ENCODE measurements at regions not wholly inside any gene's neighbourhood (a gene's known extent, or its start where the extent isn't known, plus 50 kb on each side); places are given as distances from the start of the nearest gene placed in this dataset.

DNA sequence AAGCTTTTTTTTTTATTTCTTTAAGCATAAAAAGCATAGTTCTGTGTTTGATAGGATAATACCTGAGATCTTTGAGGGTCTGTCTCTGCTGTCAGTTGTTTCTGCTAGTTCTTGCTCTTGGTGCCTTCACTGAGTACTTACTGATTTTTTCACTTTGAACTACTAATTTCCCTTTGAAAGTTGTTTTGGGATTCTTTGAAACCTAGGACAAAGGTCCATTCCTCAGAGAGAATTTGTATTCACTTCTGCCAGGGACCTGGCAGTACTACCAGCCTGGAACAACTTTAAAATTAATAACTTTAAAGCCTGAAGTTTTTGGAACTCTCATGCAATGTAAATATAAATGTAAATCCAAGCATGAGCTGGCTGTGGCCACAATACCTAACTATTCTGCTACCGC, 190.1 kb downstream of the TM2D1 start:
- Histone ChIP-seq H3K27me3 (ENCODE audit: insufficient read depth, low read depth, severe bottlenecking) (no peaks in the 10 kb centered on the region), H3K4me3 (ENCODE audit: low read depth, low read length) (no peak overlapping the region), H3K27ac (no peak overlapping the region), H3K36me3 (no peaks in the 10 kb centered on the region), H3K9me3 (ENCODE audit: severe bottlenecking) (no peaks in the 10 kb centered on the region)
- TF ChIP-seq, protein P1, sequence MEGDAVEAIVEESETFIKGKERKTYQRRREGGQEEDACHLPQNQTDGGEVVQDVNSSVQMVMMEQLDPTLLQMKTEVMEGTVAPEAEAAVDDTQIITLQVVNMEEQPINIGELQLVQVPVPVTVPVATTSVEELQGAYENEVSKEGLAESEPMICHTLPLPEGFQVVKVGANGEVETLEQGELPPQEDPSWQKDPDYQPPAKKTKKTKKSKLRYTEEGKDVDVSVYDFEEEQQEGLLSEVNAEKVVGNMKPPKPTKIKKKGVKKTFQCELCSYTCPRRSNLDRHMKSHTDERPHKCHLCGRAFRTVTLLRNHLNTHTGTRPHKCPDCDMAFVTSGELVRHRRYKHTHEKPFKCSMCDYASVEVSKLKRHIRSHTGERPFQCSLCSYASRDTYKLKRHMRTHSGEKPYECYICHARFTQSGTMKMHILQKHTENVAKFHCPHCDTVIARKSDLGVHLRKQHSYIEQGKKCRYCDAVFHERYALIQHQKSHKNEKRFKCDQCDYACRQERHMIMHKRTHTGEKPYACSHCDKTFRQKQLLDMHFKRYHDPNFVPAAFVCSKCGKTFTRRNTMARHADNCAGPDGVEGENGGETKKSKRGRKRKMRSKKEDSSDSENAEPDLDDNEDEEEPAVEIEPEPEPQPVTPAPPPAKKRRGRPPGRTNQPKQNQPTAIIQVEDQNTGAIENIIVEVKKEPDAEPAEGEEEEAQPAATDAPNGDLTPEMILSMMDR (IDR thresholded peaks at IDR 0.05; ENCODE audit: low read depth, low read length), result no peak
- no peak for DNase-seq

DNA sequence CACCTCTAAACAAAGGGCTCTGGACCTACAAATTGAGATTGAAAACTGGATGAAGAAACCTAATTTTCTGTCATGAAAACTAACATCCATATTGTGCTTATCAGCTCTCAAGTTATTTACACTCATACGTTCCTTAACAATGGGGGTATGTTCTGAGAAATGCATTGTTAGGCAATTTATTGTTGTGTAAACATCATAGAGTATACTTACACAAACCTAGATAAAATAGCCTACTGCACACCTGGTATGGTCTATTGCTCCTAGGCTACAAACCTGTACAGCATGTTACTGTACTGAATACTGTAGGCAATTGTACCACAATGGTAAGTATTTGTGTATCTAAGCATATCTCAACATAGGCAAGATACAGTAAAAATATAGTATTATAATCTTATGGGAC, 191.4 kb downstream of the TM2D1 start:
- no peak for DNase-seq
- Histone ChIP-seq H3K27me3 (ENCODE audit: insufficient read depth, low read depth, severe bottlenecking) (no peaks in the 10 kb centered on the region), H3K9me3 (ENCODE audit: severe bottlenecking) (no peaks in the 10 kb centered on the region), H3K4me3 (ENCODE audit: low read depth, low read length) (no peak overlapping the region), H3K27ac (no peak overlapping the region), H3K36me3 (no peaks in the 10 kb centered on the region)
- TF ChIP-seq, protein P1 (IDR thresholded peaks at IDR 0.05; ENCODE audit: low read depth, low read length), result no peak

DNA sequence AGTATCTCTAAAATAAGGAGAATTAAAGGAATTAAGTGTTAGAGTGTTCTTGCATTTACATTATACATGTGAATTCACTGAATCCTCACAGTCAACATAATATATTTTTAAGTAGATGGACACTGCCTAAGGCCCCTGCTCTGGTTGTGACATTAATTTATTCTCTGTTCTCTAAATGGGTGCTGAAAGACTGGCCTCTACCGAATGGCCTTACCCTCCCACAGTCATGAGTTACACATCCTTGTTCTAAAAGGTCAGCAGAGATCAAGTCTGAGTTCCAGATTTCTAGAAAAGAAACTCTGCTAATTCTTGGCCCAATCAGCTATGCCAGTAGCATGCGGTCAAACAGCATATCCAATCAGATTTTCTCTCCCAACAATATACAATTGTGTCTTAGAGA, 193.2 kb downstream of the TM2D1 start:
- TF ChIP-seq, protein P1 (IDR thresholded peaks at IDR 0.05; ENCODE audit: low read depth, low read length), result no peak
- no peaks in the 10 kb centered on the region for H3K9me3 ChIP-seq (ENCODE audit: severe bottlenecking)

DNA sequence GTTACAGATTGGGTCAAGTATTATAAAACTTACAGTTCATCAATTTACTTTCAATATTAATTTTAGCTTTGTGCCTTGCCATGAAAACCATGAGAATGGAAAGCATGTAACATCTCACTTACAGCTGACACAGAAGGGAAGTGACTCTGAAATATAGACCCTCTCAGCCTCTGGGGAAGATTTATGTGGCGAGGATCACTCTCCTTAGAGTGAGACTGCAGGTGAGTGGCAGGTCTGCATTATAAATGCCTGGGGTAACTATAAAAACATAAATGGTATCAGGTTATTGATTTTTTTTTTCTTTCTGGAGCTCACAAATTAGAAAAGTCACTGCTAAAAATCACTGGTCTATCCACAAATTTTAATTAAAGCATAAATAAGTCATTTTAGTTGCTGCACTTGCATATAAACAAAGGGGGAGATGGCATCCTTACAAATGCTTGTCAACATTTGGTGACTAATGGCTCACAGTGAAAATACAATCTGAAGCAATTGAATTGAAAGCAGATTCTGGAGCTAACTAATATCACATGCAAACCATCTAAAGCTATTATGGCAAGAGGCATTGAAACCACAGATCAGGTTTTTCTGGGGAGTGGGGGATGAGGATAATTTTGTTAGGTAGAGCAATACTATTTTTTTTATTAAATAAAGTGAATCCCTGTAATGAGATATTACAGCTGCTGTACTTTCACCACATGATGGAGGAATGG, 200.9 kb downstream of the TM2D1 start:
- H3K36me3 ChIP-seq, result no peaks in the 10 kb centered on the region
- H3K27ac ChIP-seq, result no peak overlapping the region
- H3K4me3 ChIP-seq (ENCODE audit: low read depth, low read length), result no peak overlapping the region
- DNase-seq, result no peak
- TF ChIP-seq, protein P1 (IDR thresholded peaks at IDR 0.05; ENCODE audit: low read depth, low read length), result no peak
- no peaks in the 10 kb centered on the region for H3K27me3 ChIP-seq (ENCODE audit: insufficient read depth, low read depth, severe bottlenecking)
- H3K9me3 ChIP-seq (ENCODE audit: severe bottlenecking), result no peaks in the 10 kb centered on the region

More for the DNA sequence above, 193.2 kb downstream of the TM2D1 start:
- no peak for DNase-seq
- no peak overlapping the region for H3K4me3 ChIP-seq (ENCODE audit: low read depth, low read length)
- no peaks in the 10 kb centered on the region for H3K36me3 ChIP-seq
- no peak overlapping the region for H3K27ac ChIP-seq
- H3K27me3 ChIP-seq (ENCODE audit: insufficient read depth, low read depth, severe bottlenecking), result no peaks in the 10 kb centered on the region

DNA sequence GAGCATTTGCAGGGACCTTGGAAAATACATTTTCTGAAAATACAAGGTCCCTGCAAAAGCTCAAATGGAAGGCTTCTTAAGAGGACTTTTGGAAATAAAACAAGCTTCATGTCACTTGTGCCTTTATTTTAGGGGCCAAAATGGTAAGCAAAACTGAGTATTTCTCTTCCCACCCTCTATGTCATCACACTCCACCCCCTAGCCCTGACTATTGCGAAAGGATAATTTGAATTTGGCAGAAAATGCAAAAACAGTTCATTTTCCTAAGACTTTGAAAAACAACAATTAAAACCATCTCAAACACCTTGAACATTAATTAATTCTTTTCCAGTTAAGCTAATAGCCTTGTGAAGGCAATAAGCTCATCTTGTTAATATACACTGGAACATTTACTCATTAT, 201.7 kb downstream of the TM2D1 start:
- Histone ChIP-seq H3K9me3 (ENCODE audit: severe bottlenecking) (no peaks in the 10 kb centered on the region), H3K27me3 (ENCODE audit: insufficient read depth, low read depth, severe bottlenecking) (no peaks in the 10 kb centered on the region), H3K27ac (no peak overlapping the region), H3K4me3 (ENCODE audit: low read depth, low read length) (no peak overlapping the region), H3K36me3 (no peaks in the 10 kb centered on the region)
- TF ChIP-seq, protein P1 (IDR thresholded peaks at IDR 0.05; ENCODE audit: low read depth, low read length), result no peak
- DNase-seq, result no peak

DNA sequence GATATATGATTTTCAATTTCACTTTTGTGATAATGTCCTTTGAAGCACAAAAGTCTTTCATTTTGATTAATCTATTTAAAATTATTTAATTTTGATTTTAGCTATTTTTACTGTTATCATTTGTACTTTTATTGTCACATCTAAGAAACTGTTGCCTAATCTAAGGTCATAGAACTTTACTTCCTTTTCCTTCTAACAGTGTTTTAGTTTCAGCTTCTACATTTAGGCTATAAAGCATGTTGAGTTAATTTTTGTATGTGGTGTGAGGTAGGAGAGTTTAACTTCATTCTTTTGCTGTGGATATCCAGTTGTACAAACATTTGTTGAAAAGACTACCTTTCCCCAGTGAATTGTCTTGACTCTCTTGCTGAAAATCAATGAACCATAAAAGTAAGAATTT, 204.5 kb downstream of the TM2D1 start:
- H3K4me3 ChIP-seq (ENCODE audit: low read depth, low read length), result no peak overlapping the region
- no peaks in the 10 kb centered on the region for H3K36me3 ChIP-seq
- no peaks in the 10 kb centered on the region for H3K9me3 ChIP-seq (ENCODE audit: severe bottlenecking)
- TF ChIP-seq, protein P1 (IDR thresholded peaks at IDR 0.05; ENCODE audit: low read depth, low read length), result no peak
- no peaks in the 10 kb centered on the region for H3K27me3 ChIP-seq (ENCODE audit: insufficient read depth, low read depth, severe bottlenecking)
- DNase-seq, result no peak
- no peak overlapping the region for H3K27ac ChIP-seq

All from WERI-Rb-1 (cell line).